ENCODE measurements at regions not wholly inside any gene's neighbourhood (a gene's known extent, or its start where the extent isn't known, plus 50 kb on each side); places are given as distances from the start of the nearest gene placed in this dataset.

GRCh38 chr5:125197321-125197720, 450.9 kb upstream of the ZNF608 start:
- POLR2A ChIA-PET, result no interaction called here
- intact Hi-C loops (cut with DNase I, micrococcal nuclease), result no loop called here
- CTCF ChIA-PET, result interaction anchor here (0.5 kb wide), 1 partner anchor 431 kb away, joined by 4 read pairs; no protein-coding TSS in a partner anchor
- Histone ChIP-seq H3K36me3 (ENCODE audit: insufficient read depth, low read length) (no peaks in the 10 kb centered on the region), H3K27ac (ENCODE audit: low read depth in 1 of 2, low read length in 2 of 2) (no peak overlapping the region), H3K4me1 (ENCODE audit: insufficient read depth, low read length) (no peaks in the 10 kb centered on the region), H3K4me3 (ENCODE audit: low read length) (no peak overlapping the region), H3K27me3 (ENCODE audit: control insufficient read depth in 1 of 2, insufficient read depth in 2 of 2, low read length in 2 of 2) (no peaks in the 10 kb centered on the region), H3K9me3 (ENCODE audit: control insufficient read depth in 1 of 2, insufficient read depth in 1 of 2, low read length in 2 of 2) (peaks cover 0 to 6% of the 10 kb centered on the region in 2 experiments)
- Mint-ChIP-seq H3K9me3 (no peaks in the 10 kb centered on the region), H3K27ac (no peak overlapping the region), H3K4me3 (no peak overlapping the region), H3K4me1 (ENCODE audit: low read depth) (no peaks in the 10 kb centered on the region), H3K36me3 (ENCODE audit: low read depth) (no peaks in the 10 kb centered on the region), H3K27me3 (no peaks in the 10 kb centered on the region)
- no peak for TF ChIP-seq CTCF (IDR thresholded peaks at IDR 0.05)
- ATAC-seq (ENCODE audit: poor library complexity) (no peak), DNase-seq (no peak)

GRCh38 chr5:125198270-125198974, 452.0 kb upstream of the ZNF608 start:
- H3K9me3 ChIP-seq (ENCODE audit: control insufficient read depth in 1 of 2, insufficient read depth in 1 of 2, low read length in 2 of 2), result peaks cover 0 to 6% of the 10 kb centered on the region in 2 experiments
- Mint-ChIP-seq H3K4me3 (no peak overlapping the region), H3K27ac (no peak overlapping the region), H3K36me3 (ENCODE audit: low read depth) (no peaks in the 10 kb centered on the region), H3K9me3 (no peaks in the 10 kb centered on the region), H3K27me3 (no peaks in the 10 kb centered on the region), H3K4me1 (ENCODE audit: low read depth) (no peaks in the 10 kb centered on the region)
- intact Hi-C loops (cut with DNase I, micrococcal nuclease), result no loop called here
- POLR2A ChIA-PET, result no interaction called here
- no peaks in the 10 kb centered on the region for H3K36me3 ChIP-seq (ENCODE audit: insufficient read depth, low read length)
- no peaks in the 10 kb centered on the region for H3K4me1 ChIP-seq (ENCODE audit: insufficient read depth, low read length)
- TF ChIP-seq CTCF (IDR thresholded peaks at IDR 0.05), result no peak
- DNase-seq, result no peak
- no peak overlapping the region for H3K4me3 ChIP-seq (ENCODE audit: low read length)
- CTCF ChIA-PET, result no interaction called here
- no peaks in the 10 kb centered on the region for H3K27me3 ChIP-seq (ENCODE audit: control insufficient read depth in 1 of 2, insufficient read depth in 2 of 2, low read length in 2 of 2)
- H3K27ac ChIP-seq (ENCODE audit: low read depth in 1 of 2, low read length in 2 of 2), result no peak overlapping the region
- no peak for ATAC-seq (ENCODE audit: poor library complexity)

- no peak for TF ChIP-seq CTCF (IDR thresholded peaks at IDR 0.05)
- intact Hi-C loops (cut with DNase I, micrococcal nuclease), result no loop called here
- DNase-seq, result no peak
- no peaks in the 10 kb centered on the region for H3K4me1 ChIP-seq (ENCODE audit: insufficient read depth, low read length)
- no peaks in the 10 kb centered on the region for H3K36me3 ChIP-seq (ENCODE audit: insufficient read depth, low read length)
- Mint-ChIP-seq H3K4me1 (ENCODE audit: low read depth) (no peaks in the 10 kb centered on the region), H3K27me3 (no peaks in the 10 kb centered on the region), H3K36me3 (ENCODE audit: low read depth) (no peaks in the 10 kb centered on the region), H3K27ac (no peak overlapping the region), H3K9me3 (no peaks in the 10 kb centered on the region), H3K4me3 (no peak overlapping the region)
- no peak overlapping the region for H3K27ac ChIP-seq (ENCODE audit: low read depth in 1 of 2, low read length in 2 of 2)
- H3K4me3 ChIP-seq (ENCODE audit: low read length), result no peak overlapping the region
- H3K27me3 ChIP-seq (ENCODE audit: control insufficient read depth in 1 of 2, insufficient read depth in 2 of 2, low read length in 2 of 2), result no peaks in the 10 kb centered on the region
- H3K9me3 ChIP-seq (ENCODE audit: control insufficient read depth in 1 of 2, insufficient read depth in 1 of 2, low read length in 2 of 2), result peaks cover 0 to 6% of the 10 kb centered on the region in 2 experiments
- ChIA-PET POLR2A (no interaction called here), CTCF (no interaction called here)
- no peak for ATAC-seq (ENCODE audit: poor library complexity)
These were observed 452.9 kb upstream of the ZNF608 start for GRCh38 chr5:125199373-125199772.

Measured in CD4-positive, alpha-beta T cell (primary cell).